ENCODE measurements at regions not wholly inside any gene's neighbourhood (a gene's known extent, or its start where the extent isn't known, plus 50 kb on each side); places are given as distances from the start of the nearest gene placed in this dataset.

GRCh38 chr3:162029736-162030135 is 533.1 kb downstream of the OTOL1 start (continued):
- no peak for TF ChIP-seq MAX (CRISPR knock-in tag; IDR thresholded peaks at IDR 0.05)
- TF ChIP-seq ESRRA (CRISPR knock-in tag; IDR thresholded peaks at IDR 0.05; ENCODE audit: borderline replicate concordance): no peak
- TF ChIP-seq IRF1 (CRISPR knock-in tag; IDR thresholded peaks at IDR 0.05): no peak
- TF ChIP-seq, protein P1, sequence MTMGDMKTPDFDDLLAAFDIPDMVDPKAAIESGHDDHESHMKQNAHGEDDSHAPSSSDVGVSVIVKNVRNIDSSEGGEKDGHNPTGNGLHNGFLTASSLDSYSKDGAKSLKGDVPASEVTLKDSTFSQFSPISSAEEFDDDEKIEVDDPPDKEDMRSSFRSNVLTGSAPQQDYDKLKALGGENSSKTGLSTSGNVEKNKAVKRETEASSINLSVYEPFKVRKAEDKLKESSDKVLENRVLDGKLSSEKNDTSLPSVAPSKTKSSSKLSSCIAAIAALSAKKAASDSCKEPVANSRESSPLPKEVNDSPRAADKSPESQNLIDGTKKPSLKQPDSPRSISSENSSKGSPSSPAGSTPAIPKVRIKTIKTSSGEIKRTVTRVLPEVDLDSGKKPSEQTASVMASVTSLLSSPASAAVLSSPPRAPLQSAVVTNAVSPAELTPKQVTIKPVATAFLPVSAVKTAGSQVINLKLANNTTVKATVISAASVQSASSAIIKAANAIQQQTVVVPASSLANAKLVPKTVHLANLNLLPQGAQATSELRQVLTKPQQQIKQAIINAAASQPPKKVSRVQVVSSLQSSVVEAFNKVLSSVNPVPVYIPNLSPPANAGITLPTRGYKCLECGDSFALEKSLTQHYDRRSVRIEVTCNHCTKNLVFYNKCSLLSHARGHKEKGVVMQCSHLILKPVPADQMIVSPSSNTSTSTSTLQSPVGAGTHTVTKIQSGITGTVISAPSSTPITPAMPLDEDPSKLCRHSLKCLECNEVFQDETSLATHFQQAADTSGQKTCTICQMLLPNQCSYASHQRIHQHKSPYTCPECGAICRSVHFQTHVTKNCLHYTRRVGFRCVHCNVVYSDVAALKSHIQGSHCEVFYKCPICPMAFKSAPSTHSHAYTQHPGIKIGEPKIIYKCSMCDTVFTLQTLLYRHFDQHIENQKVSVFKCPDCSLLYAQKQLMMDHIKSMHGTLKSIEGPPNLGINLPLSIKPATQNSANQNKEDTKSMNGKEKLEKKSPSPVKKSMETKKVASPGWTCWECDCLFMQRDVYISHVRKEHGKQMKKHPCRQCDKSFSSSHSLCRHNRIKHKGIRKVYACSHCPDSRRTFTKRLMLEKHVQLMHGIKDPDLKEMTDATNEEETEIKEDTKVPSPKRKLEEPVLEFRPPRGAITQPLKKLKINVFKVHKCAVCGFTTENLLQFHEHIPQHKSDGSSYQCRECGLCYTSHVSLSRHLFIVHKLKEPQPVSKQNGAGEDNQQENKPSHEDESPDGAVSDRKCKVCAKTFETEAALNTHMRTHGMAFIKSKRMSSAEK (CRISPR knock-in tag; IDR thresholded peaks at IDR 0.05; ENCODE audit: borderline replicate concordance): no peak
- no peak for TF ChIP-seq E2F5 (CRISPR knock-in tag; IDR thresholded peaks at IDR 0.05)
- TF ChIP-seq ZNF232 (CRISPR knock-in tag; IDR thresholded peaks at IDR 0.05): no peak
- no peak for TF ChIP-seq MXD4 (CRISPR knock-in tag; IDR thresholded peaks at IDR 0.05; ENCODE audit: borderline replicate concordance)

DNA sequence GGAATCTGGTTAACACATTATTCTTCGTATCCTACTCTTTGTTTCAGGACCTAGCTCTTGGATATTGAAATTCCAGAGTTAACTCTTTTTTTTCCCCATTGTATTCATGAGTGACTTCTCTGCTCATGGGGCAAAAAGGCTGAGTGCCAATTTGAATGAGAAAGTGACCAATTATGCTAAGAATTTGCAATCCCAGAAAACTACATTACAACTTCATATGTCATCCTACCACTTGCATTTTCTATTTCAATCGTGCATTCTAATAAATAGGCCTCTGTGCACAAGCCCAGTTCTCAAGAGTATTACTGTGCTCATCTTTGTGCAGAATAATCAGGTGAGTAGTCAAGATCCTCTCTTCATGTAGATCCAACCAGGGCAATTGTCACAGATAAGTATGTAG is 537.8 kb downstream of the OTOL1 start:
- Mint-ChIP-seq H3K4me3 (no peak overlapping the region), H3K9me3 (peaks cover 26% of the 10 kb centered on the region), H3K27ac (no peak overlapping the region), H3K36me3 (no peaks in the 10 kb centered on the region; the same call in 1 of the 2 replicates), H3K27me3 (ENCODE audit: low read depth) (no peaks in the 10 kb centered on the region), H3K4me1 (0 out of 2 replicates have a peak, but pooled peaks cover 2% of the 10 kb centered on the region)
- DNase-seq (ENCODE audit: low spot score) (no peak), ATAC-seq (no peak)
- ChIA-PET POLR2A (no interaction called here), CTCF (no interaction called here)
- no peak for TF ChIP-seq ZNF263 (CRISPR knock-in tag; IDR thresholded peaks at IDR 0.05; ENCODE audit: low read depth)
- TF ChIP-seq JAZF1 (CRISPR knock-in tag; IDR thresholded peaks at IDR 0.05): no peak
- TF ChIP-seq TEAD4 (CRISPR knock-in tag; IDR thresholded peaks at IDR 0.05): no peak
- no peak for TF ChIP-seq RELA (CRISPR knock-in tag; IDR thresholded peaks at IDR 0.05; ENCODE audit: borderline replicate concordance)
- TF ChIP-seq NFATC4 (CRISPR knock-in tag; IDR thresholded peaks at IDR 0.05): no peak
- TF ChIP-seq ATF1 (CRISPR knock-in tag; IDR thresholded peaks at IDR 0.05): no peak
- TF ChIP-seq, protein P2, sequence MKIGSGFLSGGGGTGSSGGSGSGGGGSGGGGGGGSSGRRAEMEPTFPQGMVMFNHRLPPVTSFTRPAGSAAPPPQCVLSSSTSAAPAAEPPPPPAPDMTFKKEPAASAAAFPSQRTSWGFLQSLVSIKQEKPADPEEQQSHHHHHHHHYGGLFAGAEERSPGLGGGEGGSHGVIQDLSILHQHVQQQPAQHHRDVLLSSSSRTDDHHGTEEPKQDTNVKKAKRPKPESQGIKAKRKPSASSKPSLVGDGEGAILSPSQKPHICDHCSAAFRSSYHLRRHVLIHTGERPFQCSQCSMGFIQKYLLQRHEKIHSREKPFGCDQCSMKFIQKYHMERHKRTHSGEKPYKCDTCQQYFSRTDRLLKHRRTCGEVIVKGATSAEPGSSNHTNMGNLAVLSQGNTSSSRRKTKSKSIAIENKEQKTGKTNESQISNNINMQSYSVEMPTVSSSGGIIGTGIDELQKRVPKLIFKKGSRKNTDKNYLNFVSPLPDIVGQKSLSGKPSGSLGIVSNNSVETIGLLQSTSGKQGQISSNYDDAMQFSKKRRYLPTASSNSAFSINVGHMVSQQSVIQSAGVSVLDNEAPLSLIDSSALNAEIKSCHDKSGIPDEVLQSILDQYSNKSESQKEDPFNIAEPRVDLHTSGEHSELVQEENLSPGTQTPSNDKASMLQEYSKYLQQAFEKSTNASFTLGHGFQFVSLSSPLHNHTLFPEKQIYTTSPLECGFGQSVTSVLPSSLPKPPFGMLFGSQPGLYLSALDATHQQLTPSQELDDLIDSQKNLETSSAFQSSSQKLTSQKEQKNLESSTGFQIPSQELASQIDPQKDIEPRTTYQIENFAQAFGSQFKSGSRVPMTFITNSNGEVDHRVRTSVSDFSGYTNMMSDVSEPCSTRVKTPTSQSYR (CRISPR knock-in tag; IDR thresholded peaks at IDR 0.05): no peak
- TF ChIP-seq IRF1 (CRISPR knock-in tag; IDR thresholded peaks at IDR 0.05): no peak
- no peak for TF ChIP-seq ELF4 (CRISPR knock-in tag; IDR thresholded peaks at IDR 0.05; ENCODE audit: low read depth)
- no peak for TF ChIP-seq USF2 (CRISPR knock-in tag; IDR thresholded peaks at IDR 0.05)
- TF ChIP-seq, protein P3, sequence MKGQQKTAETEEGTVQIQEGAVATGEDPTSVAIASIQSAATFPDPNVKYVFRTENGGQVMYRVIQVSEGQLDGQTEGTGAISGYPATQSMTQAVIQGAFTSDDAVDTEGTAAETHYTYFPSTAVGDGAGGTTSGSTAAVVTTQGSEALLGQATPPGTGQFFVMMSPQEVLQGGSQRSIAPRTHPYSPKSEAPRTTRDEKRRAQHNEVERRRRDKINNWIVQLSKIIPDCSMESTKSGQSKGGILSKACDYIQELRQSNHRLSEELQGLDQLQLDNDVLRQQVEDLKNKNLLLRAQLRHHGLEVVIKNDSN (CRISPR knock-in tag; IDR thresholded peaks at IDR 0.05): no peak
- no peak for TF ChIP-seq MAX (CRISPR knock-in tag; IDR thresholded peaks at IDR 0.05)
- TF ChIP-seq ZNF425 (CRISPR knock-in tag; conservative IDR thresholded peaks at IDR 0.05): no peak
- TF ChIP-seq HMGA2 (CRISPR knock-in tag; IDR thresholded peaks at IDR 0.05): no peak
- TF ChIP-seq CBFB (CRISPR knock-in tag; IDR thresholded peaks at IDR 0.05; ENCODE audit: low read depth): no peak
- TF ChIP-seq ZNF423 (CRISPR knock-in tag; IDR thresholded peaks at IDR 0.05): no peak
- TF ChIP-seq NFE2L1 (CRISPR knock-in tag; IDR thresholded peaks at IDR 0.05): no peak
- TF ChIP-seq MXD4 (CRISPR knock-in tag; IDR thresholded peaks at IDR 0.05; ENCODE audit: borderline replicate concordance): no peak

Data from WTC11 (cell line).